ENCODE measurements at regions not wholly inside any gene's neighbourhood (a gene's known extent, or its start where the extent isn't known, plus 50 kb on each side); places are given as distances from the start of the nearest gene placed in this dataset.

- no peak for TF ChIP-seq EZH2 (IDR thresholded peaks at IDR 0.05; ENCODE audit: insufficient read depth, poor library complexity, severe bottlenecking)
- no peak for TF ChIP-seq EZH2phosphoT487 (IDR thresholded peaks at IDR 0.05; ENCODE audit: insufficient read depth, low read depth)
These were observed 188.2 kb upstream of the FRMD6 start for GRCh38 chr14:51463461-51463860.
